ENCODE measurements at regions not wholly inside any gene's neighbourhood (a gene's known extent, or its start where the extent isn't known, plus 50 kb on each side); places are given as distances from the start of the nearest gene placed in this dataset.

- DNase-seq (ENCODE audit: low spot score), result no peak
These were observed 102.2 kb upstream of the IL6 start for GRCh38 chr7:22624781-22625180.

DNA sequence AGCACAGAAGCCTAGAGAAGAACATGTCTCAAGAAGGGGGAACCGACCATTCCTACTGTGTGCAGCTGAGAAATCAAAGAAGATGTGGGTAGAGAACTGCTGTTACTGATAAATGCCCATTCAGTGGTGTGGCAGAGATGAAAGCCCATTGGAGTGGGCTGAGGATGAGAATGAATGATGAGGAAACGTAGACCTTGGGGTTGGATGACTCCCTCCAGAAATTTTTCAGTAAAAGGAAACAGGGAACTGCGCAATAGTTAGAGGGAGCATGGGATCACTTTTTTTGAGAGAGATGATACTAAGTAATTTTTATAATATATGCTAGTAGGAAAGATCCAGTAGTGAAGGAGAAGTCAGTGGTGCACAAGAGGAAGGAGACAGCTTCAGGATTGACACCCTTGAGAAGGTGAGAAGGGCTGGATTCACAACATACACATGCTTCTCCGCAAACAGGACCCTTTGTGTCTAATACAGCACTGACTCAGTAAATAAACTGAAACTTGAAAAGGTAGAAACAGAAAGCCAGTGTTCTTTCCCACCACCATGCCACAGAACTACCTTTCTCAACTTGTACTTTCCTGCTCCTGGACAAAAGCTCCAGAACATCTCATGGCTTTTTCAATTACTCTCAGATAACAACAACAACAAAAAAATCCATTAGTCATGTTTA, 104.7 kb upstream of the IL6 start:
- DNase-seq (ENCODE audit: low spot score), result no peak

- no peak for DNase-seq (ENCODE audit: low spot score)
These were observed 108.5 kb upstream of the IL6 start for GRCh38 chr7:22618528-22618927.

GRCh38 chr7:22617166-22617565, 109.8 kb upstream of the IL6 start:
- DNase-seq (ENCODE audit: low spot score), result no peak

DNA sequence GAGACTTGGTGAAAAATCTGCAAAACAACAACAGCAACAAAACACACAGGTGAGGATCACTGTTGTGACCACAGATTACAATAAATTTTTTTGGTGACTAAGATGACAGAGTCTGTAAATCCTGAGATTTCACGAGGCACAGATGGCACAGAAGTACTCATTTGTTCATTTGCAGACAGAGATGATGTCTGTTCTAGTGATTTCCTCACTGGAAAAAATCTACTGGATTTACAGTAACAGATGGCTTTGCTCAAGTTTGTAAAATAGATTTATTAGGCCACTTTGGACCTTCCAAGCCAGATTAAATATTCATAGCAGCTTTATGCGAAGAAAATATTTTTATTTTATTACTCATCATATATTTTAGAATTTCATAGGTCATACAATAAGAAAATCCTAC, 113.5 kb upstream of the IL6 start:
- DNase-seq (ENCODE audit: low spot score), result no peak

- DNase-seq (ENCODE audit: low spot score), result no peak
These were observed 112.8 kb upstream of the STEAP1B start for GRCh38 chr7:22612776-22613175.

DNA sequence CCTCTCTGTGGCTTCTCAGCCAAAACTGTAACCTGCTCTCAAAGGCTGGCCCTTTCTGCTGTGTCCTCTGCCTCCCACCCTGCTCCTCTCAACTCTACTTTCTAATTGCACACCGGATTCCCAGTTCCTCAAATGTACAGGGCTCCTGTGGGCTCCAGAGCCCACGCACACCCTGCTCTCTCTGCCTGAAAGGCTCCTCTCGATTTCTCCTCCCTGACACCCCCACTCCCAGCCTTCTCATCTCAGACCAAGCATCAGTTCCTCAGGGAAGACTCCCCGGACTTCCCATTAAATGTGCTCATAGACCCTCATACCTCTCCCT, 111.7 kb upstream of the STEAP1B start:
- no peak for DNase-seq (ENCODE audit: low spot score)

DNA sequence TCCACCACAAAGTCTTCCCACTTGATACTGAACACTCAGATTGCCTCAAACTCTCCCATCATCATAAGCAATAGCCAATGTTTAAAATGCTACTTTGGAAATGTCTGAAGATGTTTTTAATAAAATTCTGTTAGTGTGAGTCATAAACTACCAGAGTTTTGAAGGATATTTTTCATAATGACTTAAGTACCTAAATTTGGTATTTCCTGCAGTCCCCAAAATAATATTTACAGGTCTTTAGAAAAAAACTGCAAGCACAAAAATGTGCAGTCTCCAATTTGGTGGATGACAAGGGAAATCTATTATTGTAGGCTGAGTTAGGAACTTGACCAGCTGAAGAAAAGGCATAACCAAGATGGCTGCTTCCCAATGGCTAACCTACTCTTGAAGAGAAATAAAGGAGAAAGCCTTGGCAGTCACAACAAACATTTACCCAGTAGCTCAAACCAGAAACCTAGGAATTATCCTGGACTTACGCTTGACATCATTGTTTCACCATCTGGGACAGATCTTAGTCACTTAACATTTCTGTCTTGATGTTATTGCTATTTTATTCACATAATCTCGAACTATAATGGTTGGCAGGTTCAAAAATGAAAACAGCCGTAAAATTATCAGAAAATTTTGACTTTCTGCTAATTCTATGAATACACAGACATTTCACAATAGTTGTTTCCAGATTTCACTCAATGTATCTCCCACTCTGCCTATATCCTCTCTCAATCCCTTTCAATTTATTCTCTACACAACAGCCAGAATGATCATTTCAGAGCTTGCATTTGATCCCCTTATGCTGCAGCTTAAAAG, 111.2 kb upstream of the STEAP1B start:
- DNase-seq (ENCODE audit: low spot score), result no peak

GRCh38 chr7:22610263-22610662, 110.3 kb upstream of the STEAP1B start:
- DNase-seq (ENCODE audit: low spot score), result no peak

GRCh38 chr7:22607180-22607579, 107.2 kb upstream of the STEAP1B start:
- no peak for DNase-seq (ENCODE audit: low spot score)

GRCh38 chr7:22604246-22604645, 104.3 kb upstream of the STEAP1B start:
- DNase-seq (ENCODE audit: low spot score), result no peak

GRCh38 chr7:22601812-22602565, 102.0 kb upstream of the STEAP1B start:
- no peak for DNase-seq (ENCODE audit: low spot score)

DNA sequence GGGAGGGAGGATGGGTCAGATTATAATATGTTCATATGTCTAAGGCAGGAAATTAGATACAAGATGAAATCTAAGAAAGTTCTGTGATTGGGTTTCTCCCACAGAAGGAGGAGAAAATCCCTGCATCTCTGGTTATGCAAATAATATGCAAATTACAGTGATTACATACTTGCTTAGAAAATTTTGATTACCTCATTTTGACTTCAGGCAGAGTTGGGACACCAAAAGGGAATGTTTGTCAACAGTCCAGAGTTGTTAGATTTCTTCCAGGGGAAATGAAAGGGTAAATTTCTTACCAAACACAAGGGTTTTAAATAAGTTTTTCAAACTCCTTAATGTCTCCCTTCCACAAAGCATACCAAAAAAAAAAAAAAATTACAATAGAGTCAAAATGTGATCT, 101.4 kb upstream of the STEAP1B start:
- no peak for DNase-seq (ENCODE audit: low spot score)

DNA sequence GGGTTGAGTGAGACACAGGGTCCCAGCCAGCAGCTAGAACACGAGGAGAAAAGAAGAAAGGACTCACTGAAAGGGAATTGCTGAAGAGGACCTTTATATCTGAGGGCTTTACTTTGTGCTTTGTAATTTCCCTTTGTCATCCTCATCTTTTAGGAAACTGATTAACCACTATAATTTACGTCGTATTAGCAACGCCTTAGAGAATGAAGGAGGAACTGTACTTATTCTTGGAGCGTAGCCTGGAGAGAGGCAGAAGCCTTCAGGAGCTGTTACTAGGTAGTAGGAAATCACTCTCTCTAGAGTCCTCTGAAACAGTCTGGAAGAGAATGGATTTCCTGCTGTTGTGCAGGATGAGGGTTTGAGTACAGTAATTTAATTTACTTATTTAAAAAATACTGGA, 101.0 kb upstream of the STEAP1B start:
- no peak for DNase-seq (ENCODE audit: low spot score)

DNA sequence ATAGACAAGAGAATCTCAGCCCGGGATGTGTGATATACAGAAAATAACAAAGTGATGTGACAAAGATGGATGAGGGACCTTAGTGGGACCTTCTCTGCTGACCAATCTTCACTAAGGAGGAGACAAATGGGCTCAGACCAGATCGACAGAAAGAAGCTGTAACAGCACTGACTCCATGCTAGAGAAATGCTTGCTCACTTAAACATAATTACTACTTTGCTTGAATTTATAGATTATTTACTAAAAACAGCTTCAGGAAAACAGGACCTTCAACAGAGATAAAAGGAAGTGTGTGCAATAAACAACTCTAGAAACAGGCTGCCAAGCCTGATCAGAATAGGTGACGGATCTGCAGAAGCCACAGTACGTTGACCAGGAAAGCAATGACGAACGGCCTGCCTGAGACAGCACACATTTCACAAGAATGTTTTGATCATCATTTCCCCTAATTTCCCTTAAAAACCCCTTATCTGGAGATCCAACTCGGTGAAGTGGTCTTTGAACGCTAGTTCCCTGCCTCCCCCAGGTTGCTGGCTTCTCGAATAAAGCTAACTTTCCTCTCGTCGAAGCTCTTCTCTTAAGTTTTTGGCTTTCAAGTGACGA, 98.4 kb upstream of the STEAP1B start:
- DNase-seq (ENCODE audit: low spot score), result no peak

DNA sequence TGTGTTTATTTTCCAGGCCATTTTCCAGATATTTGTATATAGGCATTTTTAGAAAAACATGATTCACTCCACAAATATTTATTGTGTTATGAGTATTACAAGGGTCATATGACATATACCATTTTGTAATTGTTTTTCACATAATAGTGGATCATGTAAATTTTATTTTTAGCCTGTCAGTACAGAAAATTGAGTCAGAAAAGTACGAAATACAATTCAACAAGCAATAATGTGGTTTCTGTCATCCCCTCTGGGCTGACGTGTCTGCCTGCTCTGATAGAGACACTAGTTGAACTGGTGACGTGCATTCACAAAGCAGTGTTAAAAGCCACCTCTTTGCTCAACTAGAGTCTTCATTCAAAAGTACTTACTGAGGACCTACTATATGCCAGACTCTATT, 97.9 kb upstream of the STEAP1B start:
- no peak for DNase-seq (ENCODE audit: low spot score)

GRCh38 chr7:22596763-22597400, 96.9 kb upstream of the STEAP1B start:
- DNase-seq (ENCODE audit: low spot score), result no peak

DNA sequence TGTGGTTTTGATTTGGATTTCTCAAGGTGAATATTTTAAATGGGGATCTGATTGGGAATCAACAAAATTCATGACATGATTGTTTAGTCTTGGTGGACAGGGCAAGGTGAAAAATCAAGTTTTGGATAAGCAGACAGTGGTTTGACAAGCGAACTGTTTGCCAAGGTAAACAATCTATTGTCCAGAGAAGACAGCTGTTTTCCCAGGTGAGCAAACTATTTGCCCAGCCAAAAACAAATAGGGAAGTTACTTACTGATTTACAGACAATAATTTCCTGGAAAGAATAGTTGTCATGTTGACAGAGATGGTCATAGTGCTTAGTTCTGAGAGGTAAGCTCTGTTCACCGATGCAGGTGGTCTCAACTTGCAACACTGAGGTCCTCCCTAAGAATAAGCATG, 94.0 kb upstream of the STEAP1B start:
- DNase-seq (ENCODE audit: low spot score), result no peak

DNA sequence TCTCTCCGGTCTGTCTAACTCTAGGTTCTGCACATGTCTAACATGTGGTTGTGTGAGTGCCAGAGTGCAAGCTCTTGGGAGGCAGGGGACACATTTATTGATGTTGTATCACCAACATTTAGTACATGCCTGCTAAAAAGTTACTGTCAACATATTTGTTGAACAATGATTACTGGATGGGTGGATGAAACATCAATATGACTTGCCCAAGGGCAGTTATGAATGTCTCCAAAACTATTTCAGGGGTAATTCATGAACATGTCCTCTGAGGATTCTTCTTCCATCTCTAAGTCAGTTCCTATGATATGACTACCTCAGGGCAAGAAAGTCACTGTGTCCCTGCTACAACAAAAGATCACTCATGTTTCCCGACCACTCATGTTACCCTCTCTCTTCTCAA, 91.3 kb upstream of the STEAP1B start:
- DNase-seq (ENCODE audit: low spot score), result no peak

GRCh38 chr7:22589641-22590201, 89.7 kb upstream of the STEAP1B start:
- no peak for DNase-seq (ENCODE audit: low spot score)

- no peak for DNase-seq (ENCODE audit: low spot score)
These were observed 88.4 kb upstream of the STEAP1B start for GRCh38 chr7:22588351-22588750.

DNA sequence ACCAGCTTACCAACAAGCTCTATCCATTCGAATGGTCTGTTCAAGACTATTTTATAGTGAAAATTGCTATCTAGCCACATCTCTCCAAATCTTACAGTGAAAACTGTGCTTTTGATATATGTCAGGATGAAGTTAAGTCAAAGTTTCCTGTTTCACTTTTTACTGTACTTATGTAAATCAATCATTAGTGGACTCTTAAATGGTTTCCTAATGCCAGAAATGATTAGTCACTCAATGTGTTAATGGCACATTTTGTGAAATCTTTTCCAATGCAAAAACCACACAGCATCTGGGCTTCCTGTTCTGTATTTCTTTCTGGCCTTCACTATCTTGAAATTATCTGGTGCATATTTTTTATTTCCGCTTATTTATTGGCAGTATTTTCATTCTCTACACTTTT, 87.3 kb upstream of the STEAP1B start:
- DNase-seq (ENCODE audit: low spot score), result no peak
